DMS153 (cell line): ENCODE measurements at regions not wholly inside any gene's neighbourhood (a gene's known extent, or its start where the extent isn't known, plus 50 kb on each side); places are given as distances from the start of the nearest gene placed in this dataset.
"Not testable (repeated sequence)": the region's sequence is repeated elsewhere in the genome, so short reads cannot be mapped to it uniquely, and the experiment has no call there.

ENCODE experiments used
- DNase-seq: peaks from one replicate; lab custom pipeline; 2025; lab: John Stamatoyannopoulos, UW

DNA sequence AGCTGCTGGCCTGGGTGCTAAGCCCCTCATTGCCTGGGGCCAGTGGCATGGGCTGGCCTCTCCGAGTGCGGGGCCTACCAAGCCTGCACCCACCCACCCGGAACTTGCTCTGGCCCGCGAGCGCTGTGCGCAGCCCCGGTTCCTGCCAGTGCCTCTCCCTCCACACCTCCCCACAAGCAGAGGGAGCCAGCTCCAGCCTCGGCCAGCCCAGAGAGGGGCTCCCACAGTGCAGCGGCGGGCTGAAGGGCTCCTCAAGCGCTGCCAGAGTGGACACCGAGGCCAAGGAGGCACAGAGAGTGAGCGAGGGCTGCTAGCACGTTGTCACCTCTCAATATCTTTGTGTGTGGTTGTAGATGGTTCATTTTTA, 74.8 kb upstream of the ATP1A1 start:
- DNase-seq = not testable (repeated sequence)

DNA sequence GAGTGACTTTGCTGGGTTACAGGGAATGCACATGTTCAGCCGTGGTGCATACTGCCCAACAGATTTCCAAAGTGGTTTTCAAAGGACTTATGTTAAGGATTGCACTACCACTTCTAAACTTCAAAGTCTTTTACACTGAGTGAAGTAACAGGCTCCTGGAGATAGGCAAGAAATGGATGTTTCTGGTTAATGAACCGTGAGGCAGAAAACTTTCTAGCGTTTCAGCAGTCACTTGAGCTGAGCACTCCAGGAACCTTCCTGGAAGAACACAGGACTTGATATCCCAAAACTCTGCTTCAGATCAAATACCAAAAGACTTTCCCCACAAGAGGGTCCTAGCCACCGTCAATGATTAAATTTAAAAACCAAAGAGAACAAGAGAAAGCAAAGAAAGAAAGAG, 74.3 kb upstream of the ATP1A1 start:
- DNase-seq = no peak

GRCh38 chr1:116299248-116299647, 73.8 kb upstream of the ATP1A1 start:
- DNase-seq = no peak

DNA sequence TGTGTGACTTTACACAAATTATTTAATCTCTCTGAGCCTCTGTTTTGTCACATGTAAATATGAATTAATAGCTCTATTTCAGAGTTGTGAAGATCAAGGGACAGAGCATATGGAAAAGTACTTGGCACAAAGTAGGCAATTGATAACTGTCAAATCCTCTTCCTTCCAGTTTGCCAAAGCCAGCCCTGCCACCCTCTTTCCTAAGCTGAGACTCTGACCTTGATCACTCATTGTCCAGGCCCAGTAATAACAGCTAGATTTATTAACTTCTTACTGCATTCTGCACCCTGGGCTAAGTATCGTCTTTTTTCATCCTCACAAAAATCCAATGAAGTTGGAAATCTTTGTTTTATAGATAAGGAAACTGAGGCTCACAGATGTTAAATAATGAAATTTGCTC, 70.8 kb upstream of the ATP1A1 start:
- no peak for DNase-seq

GRCh38 chr1:116306102-116306501, 66.9 kb upstream of the ATP1A1 start:
- DNase-seq = no peak

DNA sequence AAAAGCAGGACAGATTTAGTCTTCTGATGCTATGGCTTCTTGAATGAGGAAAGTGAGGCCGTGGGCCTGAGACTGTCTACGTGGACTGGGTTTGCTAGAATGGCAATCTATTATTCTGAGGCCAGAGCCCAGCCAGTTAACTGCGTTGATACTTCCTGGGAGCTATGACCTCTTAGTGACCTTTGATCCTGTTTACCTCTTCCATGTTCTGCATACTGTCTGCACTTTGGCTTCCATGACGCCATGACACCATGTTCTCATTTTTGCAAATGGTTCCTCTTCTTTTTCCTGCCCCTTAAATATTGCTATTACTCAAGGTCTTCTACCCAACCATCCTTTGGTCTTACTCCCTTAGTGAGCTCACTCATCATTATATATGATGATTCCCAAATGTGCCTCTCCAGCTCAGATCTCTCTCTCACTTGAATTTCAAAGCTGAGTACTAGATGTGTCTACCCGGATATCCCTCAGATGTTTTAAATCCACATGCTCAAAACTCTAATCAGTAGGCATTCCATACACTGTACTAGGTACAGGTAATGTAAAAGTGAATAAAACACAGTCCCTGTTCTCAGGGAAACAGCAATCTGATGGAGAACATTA, 66.1 kb upstream of the ATP1A1 start:
- DNase-seq = no peak

GRCh38 chr1:116308276-116308675, 64.8 kb upstream of the ATP1A1 start:
- no peak for DNase-seq

DNA sequence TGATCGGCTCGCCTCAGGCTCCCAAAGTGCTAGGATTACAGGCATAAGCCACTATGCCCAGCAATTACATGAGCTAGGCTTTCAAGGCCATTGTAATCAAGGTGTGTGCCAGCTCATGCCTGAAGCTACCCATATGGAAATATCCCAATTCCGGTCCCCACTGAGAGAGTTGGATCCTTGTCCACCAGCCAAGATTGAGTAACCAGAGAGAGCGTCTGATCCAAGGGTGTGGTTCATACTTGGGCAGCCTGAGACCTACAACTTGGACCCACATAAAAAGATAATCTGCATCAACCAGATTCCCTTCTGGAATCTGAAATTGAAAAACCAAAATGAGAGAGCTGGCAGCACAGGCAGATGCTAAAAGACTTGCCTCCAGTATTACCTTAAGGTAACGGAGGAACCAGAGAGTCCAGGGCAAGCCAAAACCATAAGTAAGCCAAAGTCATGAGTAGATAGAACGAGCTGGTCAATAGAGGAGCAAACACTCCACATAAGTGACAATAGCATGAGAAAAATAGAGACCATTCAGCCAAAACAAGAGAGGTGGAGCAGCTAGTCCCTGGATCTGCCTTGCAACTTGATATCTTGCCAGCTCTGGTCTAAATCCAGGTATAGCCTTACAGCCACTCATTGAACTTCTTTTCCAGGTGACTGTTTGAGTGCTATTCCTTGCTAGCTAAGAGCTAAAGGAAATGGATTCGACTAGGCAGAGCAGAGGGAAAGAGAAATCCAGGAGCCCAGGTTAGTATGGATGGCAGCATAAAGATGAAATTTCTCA, 63.8 kb upstream of the ATP1A1 start:
- DNase-seq = peak; percentile 84

GRCh38 chr1:116310180-116310579, 62.9 kb upstream of the ATP1A1 start:
- DNase-seq = no peak

DNA sequence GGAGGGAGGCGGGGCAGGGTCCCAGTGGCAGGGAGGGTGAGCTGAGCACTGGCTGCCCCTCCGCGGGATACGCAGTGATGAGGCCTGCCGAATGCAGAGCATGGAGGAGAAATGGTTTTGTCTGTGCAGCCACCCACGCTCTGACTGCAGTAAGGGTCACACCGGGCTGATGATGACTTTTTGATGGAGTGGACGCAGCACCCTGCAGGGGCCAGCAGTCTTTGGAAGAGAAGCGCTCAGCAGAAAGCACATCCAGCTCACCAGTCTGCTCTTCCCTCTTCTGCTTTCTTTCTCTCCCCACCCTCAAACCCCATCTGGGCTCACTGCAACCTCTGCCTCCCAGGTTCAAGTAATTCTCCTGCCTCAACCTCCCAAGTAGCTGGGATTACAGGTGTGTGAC, 61.9 kb upstream of the ATP1A1 start:
- no peak for DNase-seq

DNA sequence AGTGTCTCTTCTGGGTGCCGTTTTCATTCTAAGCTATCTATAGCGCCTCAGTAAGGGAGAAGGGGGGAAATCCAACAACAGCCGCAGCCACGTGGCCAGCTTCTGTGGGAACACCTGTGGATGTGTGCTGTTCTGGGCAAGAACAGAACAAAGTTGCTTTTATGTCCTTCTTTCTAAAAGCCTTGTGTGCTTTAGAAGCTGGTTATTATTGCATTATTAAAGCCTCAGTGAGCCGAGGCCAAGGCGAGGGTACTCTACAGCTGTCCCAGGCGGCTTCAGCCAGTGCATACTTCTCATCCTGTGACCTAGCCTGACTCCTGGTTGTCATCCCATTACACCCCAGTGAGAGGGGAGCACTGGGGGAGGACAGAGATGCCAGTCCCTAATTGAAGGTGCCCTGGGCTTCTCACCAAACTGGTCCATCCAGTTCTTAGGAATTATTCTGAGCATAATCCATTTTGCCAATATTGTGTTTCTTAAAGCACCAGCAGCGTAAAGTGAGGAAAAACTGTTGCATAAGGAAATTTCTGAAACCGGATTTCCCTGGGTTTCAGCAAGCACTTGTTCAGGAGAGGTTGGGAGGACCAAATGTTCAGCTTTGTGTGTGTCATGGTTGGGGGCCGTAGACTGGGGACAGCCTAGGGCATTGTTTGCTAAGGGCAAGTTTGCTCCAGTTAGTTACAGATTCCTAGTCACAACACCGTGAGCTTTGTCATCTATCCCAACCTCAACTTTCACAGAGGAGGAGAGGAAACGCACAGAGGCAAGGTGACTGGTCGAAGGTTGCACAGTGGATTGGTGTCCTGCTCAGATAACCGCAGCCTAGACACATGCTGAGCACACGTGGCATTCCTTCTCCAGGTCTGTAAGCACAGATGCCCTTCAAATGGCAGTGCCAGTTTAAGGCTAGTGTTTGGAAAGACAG, 61.0 kb upstream of the ATP1A1 start:
- peak; percentile 19 for DNase-seq

DNA sequence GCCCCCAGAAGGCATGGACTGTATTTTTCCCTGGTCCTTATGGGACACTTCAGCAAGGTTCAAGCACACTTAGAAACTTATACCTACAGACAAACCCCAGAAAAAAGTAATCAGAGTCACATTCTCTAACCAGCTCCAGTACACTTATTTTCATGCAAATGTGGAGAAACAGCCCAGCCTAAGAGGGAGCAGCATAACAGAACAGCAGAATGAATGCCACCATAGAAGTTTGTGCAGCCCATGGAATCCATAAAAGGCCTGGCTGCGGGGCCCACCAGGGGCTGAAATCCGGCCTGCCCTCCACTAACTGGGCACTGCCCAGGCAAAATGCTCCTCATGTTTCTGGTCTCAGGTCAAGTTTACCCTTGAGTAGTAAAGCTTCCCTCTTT, 60.4 kb upstream of the ATP1A1 start:
- no peak for DNase-seq

GRCh38 chr1:116313776-116314175, 59.3 kb upstream of the ATP1A1 start:
- DNase-seq = no peak

DNA sequence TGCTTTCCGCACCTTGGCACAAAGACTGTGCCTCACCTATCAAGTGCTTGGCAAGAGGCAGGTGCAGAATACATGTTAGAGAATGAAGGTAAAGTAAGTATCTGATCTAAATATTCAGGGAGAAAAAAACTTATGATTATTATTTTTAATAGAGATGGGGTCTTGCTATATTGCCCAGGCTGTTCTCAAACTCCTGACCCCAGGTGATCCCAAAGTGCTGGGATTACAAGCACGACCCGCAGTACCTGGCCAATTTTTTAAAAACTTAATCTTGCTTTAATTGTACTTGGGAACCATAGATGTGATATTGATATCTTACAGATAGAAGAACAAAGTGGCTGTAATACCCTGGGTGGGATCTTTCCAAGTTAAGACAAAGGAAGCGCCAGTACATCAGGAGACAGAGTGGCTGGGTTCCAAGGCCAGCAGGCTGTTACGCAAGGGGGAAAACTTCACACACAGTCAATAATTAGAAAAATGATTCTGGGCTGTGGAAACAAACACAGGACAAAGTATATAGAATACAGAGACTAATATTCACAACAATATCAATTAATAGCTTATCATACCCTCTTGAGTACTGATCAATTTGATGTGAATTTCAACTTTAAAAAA, 58.6 kb upstream of the ATP1A1 start:
- DNase-seq = no peak

DNA sequence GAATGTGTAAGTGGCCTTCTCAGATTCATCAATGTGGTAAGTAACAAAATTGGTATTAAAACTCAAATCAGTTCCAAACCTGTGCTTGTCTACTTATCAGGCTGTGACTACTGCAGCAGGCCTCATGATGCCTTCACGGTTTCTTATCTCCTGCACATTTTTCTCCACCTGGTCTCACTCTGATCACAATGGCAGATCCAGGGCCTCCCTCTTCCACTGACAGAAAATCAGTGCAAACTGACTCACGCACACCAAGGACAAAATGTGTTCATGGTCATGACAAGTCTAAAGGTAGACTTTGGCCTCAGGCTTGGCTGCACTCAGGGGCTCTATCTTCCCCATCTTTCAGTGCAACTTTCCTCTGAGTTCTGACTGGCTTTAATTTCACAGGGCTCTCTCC, 56.7 kb upstream of the ATP1A1 start:
- no peak for DNase-seq

- no peak for DNase-seq
These were observed 54.1 kb upstream of the ATP1A1 start for GRCh38 chr1:116318897-116319296.

DNA sequence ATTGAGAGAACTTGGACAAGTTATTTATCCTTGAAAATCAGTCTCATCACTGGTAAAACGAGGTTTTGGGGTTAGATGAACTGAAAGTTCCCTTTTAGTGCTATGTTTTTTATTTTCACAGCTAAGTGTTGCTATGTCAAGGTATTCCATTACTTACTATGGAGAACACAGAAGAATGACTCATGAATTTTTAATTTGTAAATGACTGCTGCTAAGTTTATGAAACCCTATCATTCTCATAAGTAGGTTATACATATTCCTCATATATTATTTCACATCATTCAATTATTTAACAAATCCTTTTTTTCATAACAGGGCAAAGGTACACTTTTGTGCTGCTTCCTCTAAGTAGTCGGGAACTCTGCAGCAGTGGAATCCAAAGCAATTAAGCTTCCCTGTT, 52.2 kb upstream of the ATP1A1 start:
- no peak for DNase-seq

- peak; percentile 19 for DNase-seq
These were observed 51.3 kb upstream of the ATP1A1 start for GRCh38 chr1:116321766-116322175.

DNA sequence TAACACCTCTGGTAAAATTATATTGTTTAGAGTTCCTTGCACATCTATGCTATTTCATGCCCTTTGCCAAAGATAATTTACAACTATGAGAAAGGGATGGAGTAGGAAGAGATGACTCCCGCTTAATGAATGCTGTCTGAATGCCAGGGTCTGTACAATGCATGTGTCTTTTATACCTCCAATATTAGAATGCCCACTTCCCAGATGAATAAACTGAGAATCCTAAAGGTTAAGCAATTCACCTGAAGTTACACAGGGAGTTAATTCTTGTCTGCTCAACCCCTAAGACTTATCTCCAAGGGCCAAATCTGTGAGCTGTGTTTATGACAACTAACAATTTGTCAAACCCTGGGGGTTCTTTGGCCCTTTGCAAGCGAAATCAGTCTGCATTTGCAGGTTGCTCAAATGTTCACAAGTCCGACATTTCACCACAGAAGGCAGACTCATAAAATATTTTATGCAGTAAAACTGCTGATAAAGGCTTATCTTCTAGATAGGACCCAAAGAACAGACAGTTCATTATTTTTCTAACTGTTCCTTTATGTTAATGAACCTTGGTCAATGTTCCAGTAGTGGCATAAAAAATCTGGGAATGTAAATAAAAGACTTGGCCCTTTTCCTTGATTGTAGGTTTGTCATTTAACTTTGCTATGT, 50.2 kb upstream of the ATP1A1 start:
- no peak for DNase-seq
